ENCODE measurements at regions not wholly inside any gene's neighbourhood (a gene's known extent, or its start where the extent isn't known, plus 50 kb on each side); places are given as distances from the start of the nearest gene placed in this dataset.

DNA sequence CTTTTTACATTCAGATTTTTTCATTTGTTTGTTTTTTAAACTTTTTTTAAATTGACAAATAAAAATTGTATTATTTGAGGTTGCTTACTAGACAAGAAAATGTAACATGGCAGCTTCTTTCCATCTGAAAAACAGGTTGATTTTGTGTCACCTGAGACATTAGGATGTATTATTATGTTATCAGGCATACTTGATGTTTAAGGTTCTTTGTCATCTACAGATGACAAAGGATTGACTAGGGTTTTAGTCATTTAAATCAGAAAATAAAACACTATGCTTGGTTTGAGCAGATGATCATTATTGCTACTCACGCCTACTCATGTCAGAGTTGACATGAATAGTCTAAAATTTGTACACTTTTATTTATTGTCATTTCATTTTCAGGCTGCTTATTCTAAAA lies 1494.5 kb downstream of the SLITRK5 start:
- no peak for TF ChIP-seq CTCF (IDR thresholded peaks at IDR 0.05)
- TF ChIP-seq POLR2A (IDR thresholded peaks at IDR 0.05) = no peak

Measured in esophagus squamous epithelium (tissue), 4 donors.